IMR-90 (cell line): ENCODE measurements at regions not wholly inside any gene's neighbourhood (a gene's known extent, or its start where the extent isn't known, plus 50 kb on each side); places are given as distances from the start of the nearest gene placed in this dataset.

Experiments used
- BHLHE40 ChIP-seq: fragments of 150-350 bp; IDR thresholded peaks from 2 replicates; pipeline ENCODE4 v1.6.1; 2016; ENCODE audit warnings: mild to moderate bottlenecking, low read depth, low read length
- CEBPB ChIP-seq: IDR thresholded peaks from 2 replicates; pipeline ENCODE4 v1.6.1; 2012; ENCODE audit warnings: low read depth, low read length, improper control_type of control experiment
- CHD1 ChIP-seq: IDR thresholded peaks from 2 replicates; pipeline ENCODE4 v1.6.1; 2012; ENCODE audit warnings: low read depth, low read length, improper control_type of control experiment
- FOS ChIP-seq: fragments of 150-350 bp; IDR thresholded peaks from 2 replicates; pipeline ENCODE4 v1.6.1; 2016; ENCODE audit warnings: low read depth, low read length
- MAFK ChIP-seq: IDR thresholded peaks from 2 replicates; pipeline ENCODE4 v1.6.1; 2012; ENCODE audit warnings: low read depth, low read length, improper control_type of control experiment
- MAZ ChIP-seq: IDR thresholded peaks from 2 replicates; pipeline ENCODE4 v1.6.1; 2012; ENCODE audit warnings: low read depth, mild to moderate bottlenecking, low read length, improper control_type of control experiment, moderate library complexity, borderline replicate concordance
- MXI1 ChIP-seq: IDR thresholded peaks from 2 replicates; pipeline ENCODE4 v1.6.1; 2012; ENCODE audit warnings: low read depth, mild to moderate bottlenecking, low read length, moderate library complexity, borderline replicate concordance
- POLR2A ChIP-seq: IDR thresholded peaks from 2 replicates; pipeline ENCODE4 v1.6.1; 2012; ENCODE audit warnings: mild to moderate bottlenecking, low read depth, low read length
- RAD21 ChIP-seq: IDR thresholded peaks from 2 replicates; pipeline ENCODE4 v1.6.1; 2012; ENCODE audit warnings: low read length, improper control_type of control experiment
- RCOR1 ChIP-seq: IDR thresholded peaks from 2 replicates; pipeline ENCODE4 v1.6.1; 2012; ENCODE audit warnings: mild to moderate bottlenecking, low read length, improper control_type of control experiment; ENCODE audit not compliant: insufficient replicate concordance
- RFX5 ChIP-seq: IDR thresholded peaks from 2 replicates; pipeline ENCODE4 v1.8.0; 2012; ENCODE audit warnings: low read depth, mild to moderate bottlenecking, low read length, moderate library complexity
- TF ChIP-seq, protein P1 (sequence below): conservative IDR thresholded peaks from 2 replicates; pipeline ENCODE4 v1.5.1; 2012; ENCODE audit warnings: mild to moderate bottlenecking, low read depth, low read length, improper control_type of control experiment
- TF ChIP-seq, protein P2 (sequence below): fragments of 150-350 bp; IDR thresholded peaks from 2 replicates; pipeline ENCODE4 v1.6.1; 2017; ENCODE audit warnings: mild to moderate bottlenecking, antibody characterized with exemption, low read length, low read depth

DNA sequence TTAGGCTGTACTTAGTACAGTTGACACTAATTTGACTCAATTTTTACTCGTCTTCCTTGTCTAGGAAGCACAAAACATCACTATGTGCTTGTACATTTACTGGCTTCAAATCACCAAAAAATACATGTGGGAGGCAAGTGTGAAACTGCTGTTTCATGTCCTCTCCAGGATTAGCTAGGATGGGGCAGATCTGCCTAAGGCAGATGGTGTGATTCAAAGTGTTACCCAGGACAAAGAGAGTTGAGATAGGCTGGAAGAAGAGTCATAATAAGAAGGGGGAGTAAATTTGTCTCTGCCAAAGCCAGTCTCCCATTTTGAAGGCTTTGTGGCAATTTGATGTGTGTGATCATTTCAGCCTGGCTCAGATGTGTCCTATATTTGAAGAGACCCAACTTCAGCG, 821.6 kb upstream of the ZEB2 start:
- TF ChIP-seq, protein P1, sequence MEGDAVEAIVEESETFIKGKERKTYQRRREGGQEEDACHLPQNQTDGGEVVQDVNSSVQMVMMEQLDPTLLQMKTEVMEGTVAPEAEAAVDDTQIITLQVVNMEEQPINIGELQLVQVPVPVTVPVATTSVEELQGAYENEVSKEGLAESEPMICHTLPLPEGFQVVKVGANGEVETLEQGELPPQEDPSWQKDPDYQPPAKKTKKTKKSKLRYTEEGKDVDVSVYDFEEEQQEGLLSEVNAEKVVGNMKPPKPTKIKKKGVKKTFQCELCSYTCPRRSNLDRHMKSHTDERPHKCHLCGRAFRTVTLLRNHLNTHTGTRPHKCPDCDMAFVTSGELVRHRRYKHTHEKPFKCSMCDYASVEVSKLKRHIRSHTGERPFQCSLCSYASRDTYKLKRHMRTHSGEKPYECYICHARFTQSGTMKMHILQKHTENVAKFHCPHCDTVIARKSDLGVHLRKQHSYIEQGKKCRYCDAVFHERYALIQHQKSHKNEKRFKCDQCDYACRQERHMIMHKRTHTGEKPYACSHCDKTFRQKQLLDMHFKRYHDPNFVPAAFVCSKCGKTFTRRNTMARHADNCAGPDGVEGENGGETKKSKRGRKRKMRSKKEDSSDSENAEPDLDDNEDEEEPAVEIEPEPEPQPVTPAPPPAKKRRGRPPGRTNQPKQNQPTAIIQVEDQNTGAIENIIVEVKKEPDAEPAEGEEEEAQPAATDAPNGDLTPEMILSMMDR = no peak
- TF ChIP-seq BHLHE40 = no peak
- no peak for TF ChIP-seq RAD21
- TF ChIP-seq RCOR1 = no peak
- no peak for TF ChIP-seq CHD1
- TF ChIP-seq MAFK = no peak
- TF ChIP-seq POLR2A = no peak
- TF ChIP-seq FOS = no peak
- TF ChIP-seq, protein P2, sequence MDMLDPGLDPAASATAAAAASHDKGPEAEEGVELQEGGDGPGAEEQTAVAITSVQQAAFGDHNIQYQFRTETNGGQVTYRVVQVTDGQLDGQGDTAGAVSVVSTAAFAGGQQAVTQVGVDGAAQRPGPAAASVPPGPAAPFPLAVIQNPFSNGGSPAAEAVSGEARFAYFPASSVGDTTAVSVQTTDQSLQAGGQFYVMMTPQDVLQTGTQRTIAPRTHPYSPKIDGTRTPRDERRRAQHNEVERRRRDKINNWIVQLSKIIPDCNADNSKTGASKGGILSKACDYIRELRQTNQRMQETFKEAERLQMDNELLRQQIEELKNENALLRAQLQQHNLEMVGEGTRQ = no peak
- no peak for TF ChIP-seq RFX5
- no peak for TF ChIP-seq MAZ
- no peak for TF ChIP-seq MXI1
- no peak for TF ChIP-seq CEBPB
